ENCODE measurements at regions not wholly inside any gene's neighbourhood (a gene's known extent, or its start where the extent isn't known, plus 50 kb on each side); places are given as distances from the start of the nearest gene placed in this dataset.

DNA sequence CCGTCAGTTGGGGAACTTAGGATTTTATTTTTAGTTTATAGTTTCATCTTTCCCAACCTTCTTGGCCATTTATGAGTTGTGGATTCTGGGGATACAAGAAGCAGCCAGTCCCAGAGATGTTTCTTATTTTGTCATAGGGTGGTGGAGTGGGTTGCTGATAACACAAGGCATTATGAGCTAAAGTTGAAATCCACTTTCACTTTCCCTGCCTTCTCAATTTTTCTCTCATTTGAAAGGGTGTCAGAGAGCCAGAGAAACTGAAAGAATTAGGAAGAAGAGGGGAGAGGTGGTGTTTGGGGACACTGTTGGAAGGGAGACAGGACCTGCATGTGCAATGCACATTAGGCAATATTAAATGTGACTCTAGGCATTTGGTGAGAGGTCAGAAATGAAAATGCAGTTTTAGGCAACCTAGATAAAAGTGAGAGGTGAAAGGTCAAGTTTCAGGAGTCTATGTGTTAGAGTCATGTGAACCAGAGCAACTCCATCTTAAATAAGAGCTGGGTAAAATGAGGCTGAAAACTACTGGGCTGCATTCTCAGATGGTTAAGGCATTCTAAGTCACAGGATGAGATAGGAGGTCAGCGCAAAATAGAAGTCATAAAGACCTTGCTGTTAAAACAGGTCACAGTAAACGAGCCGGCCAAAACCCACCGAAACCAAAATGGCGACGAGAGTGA lies 71.1 kb upstream of the F3 start:
- no peak for DNase-seq
- CTCF ChIA-PET = no interaction called here
- Mint-ChIP-seq H3K27ac (no peak overlapping the region), H3K4me1 (ENCODE audit: low read depth) (no peaks in the 10 kb centered on the region), H3K9me3 (no peaks in the 10 kb centered on the region), H3K4me3 (no peak overlapping the region), H3K27me3 (ENCODE audit: low read depth) (no peaks in the 10 kb centered on the region), H3K36me3 (ENCODE audit: low read depth) (no peaks in the 10 kb centered on the region)
- intact Hi-C loops (cut with micrococcal nuclease) = no loop called here

DNA sequence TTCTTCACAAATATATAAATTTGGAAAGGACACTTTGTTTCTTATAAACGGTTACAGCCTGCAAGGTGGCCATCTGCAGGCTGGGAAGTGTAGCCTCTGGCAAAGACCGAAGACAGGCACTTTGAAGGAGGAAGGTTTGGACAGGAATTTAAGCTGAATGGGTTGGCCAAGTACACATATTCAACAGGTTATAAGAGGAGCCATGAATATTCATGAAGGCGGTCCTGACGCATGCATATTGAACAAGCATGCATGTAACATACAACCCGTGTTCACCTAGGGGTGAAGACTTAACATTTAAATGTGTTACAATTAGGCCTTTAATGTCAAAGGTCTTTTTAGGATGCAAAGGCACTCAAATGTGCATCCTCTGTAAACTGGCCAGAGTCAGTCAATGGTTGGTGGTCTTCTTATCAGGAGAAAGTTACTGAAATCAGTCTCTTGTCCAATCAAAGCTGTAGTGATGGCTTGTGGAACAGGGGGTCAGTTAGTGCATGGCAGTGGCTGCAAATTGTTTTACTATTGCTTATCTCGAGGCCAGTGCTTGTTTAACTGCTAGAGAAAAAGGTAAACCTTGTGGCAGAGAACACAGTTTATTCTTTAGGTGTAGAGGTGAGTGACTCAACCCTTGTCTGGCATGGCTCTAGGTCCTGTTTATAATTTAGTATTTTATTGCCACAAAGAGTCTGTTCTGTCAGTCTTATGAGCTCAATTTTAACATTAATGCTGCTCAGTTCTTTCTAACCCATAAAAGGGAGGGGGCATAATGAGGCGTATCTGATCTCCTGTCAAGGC lies 70.3 kb upstream of the F3 start:
- intact Hi-C loops (cut with micrococcal nuclease) = no loop called here
- Mint-ChIP-seq H3K9me3 (no peaks in the 10 kb centered on the region), H3K27ac (no peak overlapping the region), H3K4me1 (ENCODE audit: low read depth) (no peaks in the 10 kb centered on the region), H3K36me3 (ENCODE audit: low read depth) (no peaks in the 10 kb centered on the region), H3K4me3 (no peak overlapping the region), H3K27me3 (ENCODE audit: low read depth) (no peaks in the 10 kb centered on the region)
- CTCF ChIA-PET = interaction anchor here (0.6 kb wide), 2 partner anchors 114 to 597 kb away, joined by 3 to 4 read pairs; no protein-coding TSS in a partner anchor
- DNase-seq = no peak

DNA sequence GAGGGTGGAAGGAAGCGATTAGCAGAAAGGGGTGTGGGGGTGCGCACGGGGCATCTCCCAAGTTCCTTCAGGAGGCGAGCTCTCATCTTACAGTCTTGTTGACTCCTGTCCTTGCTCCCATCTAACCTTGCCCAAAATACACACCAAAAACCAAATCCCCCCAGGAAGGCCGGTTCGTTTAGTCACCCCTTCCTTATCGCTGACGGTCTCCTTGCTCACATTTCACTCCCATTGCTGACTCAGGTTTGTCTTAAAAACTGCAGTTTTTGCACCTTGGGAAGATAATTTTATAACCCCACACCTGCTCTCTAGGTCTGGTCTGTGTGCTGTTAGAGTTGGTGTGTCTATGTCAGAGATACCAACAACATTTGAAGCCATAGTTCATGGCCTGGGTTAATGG lies 68.1 kb upstream of the F3 start:
- Mint-ChIP-seq H3K4me1 (ENCODE audit: low read depth) (no peaks in the 10 kb centered on the region), H3K36me3 (ENCODE audit: low read depth) (no peaks in the 10 kb centered on the region), H3K27ac (no peak overlapping the region), H3K27me3 (ENCODE audit: low read depth) (peaks cover 2% of the 10 kb centered on the region), H3K9me3 (no peaks in the 10 kb centered on the region), H3K4me3 (no peak overlapping the region)
- intact Hi-C loops (cut with micrococcal nuclease) = no loop called here
- no peak for DNase-seq
- CTCF ChIA-PET = no interaction called here

DNA sequence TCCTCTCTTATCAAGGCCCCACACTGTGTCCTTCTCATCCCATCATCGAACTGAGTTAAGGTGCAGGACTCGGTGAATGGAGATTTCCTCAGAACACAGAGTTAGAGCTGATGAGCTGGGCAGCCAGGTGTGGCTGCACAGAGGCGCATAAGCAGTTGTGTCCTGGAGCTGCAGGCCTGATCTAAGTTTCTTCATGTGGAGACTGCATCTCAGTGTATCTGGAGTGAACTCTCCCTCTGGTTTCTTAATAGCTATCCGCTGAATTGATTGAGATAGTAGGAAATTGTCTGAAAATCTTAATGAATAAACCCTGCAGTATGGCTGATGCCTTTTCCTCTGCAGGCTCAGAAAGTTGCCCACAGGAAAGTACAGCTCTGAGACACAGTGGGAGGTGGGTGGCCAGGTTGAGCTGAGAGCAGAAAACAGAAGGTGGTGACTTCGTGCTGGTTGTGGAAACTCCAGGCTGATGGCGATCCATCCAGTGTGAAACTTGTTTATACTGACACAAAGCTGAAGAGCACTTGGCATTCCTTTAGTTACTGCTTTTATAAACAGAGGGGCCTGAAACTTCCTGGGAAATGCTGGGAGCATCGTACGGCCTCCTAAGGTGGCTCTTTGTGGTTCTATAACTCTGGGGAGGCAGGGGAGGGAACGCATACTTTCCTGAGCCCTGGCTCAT lies 67.4 kb upstream of the F3 start:
- no peaks in the 10 kb centered on the region for H3K9me3 Mint-ChIP-seq
- peaks cover 5% of the 10 kb centered on the region for H3K27me3 Mint-ChIP-seq (ENCODE audit: low read depth)
- CTCF ChIA-PET = no interaction called here
- H3K4me3 Mint-ChIP-seq = no peak overlapping the region
- no peak for DNase-seq
- intact Hi-C loops (cut with micrococcal nuclease) = no loop called here
- H3K4me1 Mint-ChIP-seq (ENCODE audit: low read depth) = no peaks in the 10 kb centered on the region
- no peaks in the 10 kb centered on the region for H3K36me3 Mint-ChIP-seq (ENCODE audit: low read depth)
- H3K27ac Mint-ChIP-seq = no peak overlapping the region

DNA sequence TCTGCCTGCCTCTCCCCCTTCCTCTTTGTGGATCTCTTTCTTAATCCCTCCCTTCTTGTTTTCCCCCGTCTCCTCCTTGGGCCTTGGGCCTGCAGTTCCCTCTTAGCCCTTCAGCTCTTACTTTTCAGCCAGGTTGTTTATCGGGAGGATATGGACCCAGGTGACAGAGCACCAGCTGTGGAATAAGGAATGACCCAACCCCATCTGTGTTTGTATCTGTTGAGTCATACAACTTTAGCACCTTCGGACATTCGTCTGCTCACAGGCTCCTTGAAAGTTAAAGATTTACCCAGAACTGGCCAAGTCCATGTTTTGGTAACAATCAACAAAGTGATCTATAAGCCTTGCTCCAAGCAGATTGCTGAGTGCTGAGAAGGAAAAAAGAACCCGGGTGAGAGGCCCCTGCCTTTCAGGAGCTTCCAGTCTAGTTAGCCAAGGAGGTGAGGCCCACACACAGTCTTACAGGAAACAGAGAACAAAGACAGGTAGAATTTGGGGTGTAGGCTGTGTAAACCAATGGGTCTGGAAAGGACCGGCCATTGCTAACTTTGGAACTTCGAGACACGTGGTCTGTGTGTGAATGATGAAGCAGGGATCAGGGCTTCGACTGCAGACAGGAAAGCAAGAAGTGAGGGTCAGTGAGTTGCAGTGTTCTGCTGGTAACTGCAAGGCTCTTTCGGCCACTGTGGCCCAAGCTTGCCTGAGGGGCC lies 66.7 kb upstream of the F3 start:
- Mint-ChIP-seq H3K36me3 (ENCODE audit: low read depth) (no peaks in the 10 kb centered on the region), H3K9me3 (no peaks in the 10 kb centered on the region), H3K27ac (no peak overlapping the region), H3K4me1 (ENCODE audit: low read depth) (no peaks in the 10 kb centered on the region), H3K27me3 (ENCODE audit: low read depth) (peaks cover 12% of the 10 kb centered on the region), H3K4me3 (no peak overlapping the region)
- intact Hi-C loops (cut with micrococcal nuclease) = no loop called here
- no peak for DNase-seq
- CTCF ChIA-PET = no interaction called here

DNA sequence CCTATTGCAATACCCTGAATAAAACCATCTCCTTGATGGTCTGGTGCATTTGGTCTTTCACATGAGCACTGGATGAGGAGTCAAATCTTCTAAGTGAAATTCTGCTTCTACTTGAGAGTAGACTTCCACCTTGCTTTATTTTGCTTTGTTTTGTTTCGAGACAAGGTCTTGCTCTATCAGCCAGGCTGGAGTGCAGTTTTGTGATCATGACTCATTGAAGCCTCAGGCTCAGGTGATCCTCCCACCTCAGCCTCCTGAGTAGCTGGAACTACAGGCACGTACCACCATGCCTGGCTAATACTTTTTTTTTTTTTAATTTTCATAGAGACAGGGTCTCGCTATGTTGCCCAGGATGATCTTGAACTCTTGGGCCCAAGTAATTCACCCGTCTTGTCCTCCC lies 65.8 kb upstream of the F3 start:
- H3K4me3 Mint-ChIP-seq = no peak overlapping the region
- H3K27me3 Mint-ChIP-seq (ENCODE audit: low read depth) = peaks cover 17% of the 10 kb centered on the region
- intact Hi-C loops (cut with micrococcal nuclease) = no loop called here
- no peak for DNase-seq
- H3K4me1 Mint-ChIP-seq (ENCODE audit: low read depth) = peaks cover 4% of the 10 kb centered on the region
- no peaks in the 10 kb centered on the region for H3K9me3 Mint-ChIP-seq
- H3K27ac Mint-ChIP-seq = no peak overlapping the region
- no peaks in the 10 kb centered on the region for H3K36me3 Mint-ChIP-seq (ENCODE audit: low read depth)
- CTCF ChIA-PET = no interaction called here

DNA sequence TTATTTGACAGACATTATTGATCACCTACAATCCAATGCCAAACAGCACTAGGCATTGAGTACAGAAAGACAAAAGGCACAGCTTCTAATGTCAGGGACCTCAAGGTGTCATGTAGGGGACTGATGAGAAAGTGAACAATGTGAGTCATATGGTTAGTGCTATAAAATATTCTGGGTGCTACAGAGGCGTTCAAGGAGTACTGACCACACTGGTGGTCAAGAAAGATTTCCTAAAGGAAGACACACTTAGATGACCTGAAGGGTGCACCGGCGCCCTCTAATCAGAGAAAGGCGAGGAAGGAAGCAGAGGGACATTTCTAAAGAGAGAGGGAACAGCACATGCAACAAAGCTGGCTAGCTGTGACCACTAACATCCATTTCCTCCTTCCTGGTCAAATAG lies 64.9 kb upstream of the F3 start:
- CTCF ChIA-PET = interaction anchor here (0.6 kb wide), 1 partner anchor 10 kb away, joined by 3 read pairs; no protein-coding TSS in a partner anchor

DNA sequence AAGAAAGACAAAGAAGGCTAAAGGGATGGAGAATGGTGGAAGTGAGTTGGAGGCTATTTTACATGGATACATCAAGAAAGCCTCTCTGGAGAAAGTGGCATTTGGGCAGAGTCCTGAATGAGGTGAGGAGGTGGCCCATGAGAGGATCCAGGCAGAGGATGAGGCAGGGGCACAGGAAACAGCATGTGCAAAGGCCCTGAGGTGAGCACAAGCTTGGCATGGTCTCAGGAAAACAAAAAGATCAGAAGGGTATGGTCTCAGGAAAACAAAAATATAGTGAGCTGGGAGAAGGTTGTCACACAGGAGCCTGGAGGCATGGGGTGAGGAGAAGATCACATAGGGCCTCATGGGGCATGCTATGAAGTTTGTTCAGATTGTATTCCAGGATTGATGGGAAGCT lies 62.1 kb upstream of the F3 start:
- H3K9me3 Mint-ChIP-seq = no peaks in the 10 kb centered on the region
- H3K27ac Mint-ChIP-seq = no peak overlapping the region
- intact Hi-C loops (cut with micrococcal nuclease) = no loop called here
- peaks cover 23% of the 10 kb centered on the region for H3K27me3 Mint-ChIP-seq (ENCODE audit: low read depth)
- no peak for DNase-seq
- H3K36me3 Mint-ChIP-seq (ENCODE audit: low read depth) = no peaks in the 10 kb centered on the region
- CTCF ChIA-PET = no interaction called here
- H3K4me1 Mint-ChIP-seq (ENCODE audit: low read depth) = peaks cover 7% of the 10 kb centered on the region
- no peak overlapping the region for H3K4me3 Mint-ChIP-seq

More for the DNA sequence above, 64.9 kb upstream of the F3 start:
- H3K4me1 Mint-ChIP-seq (ENCODE audit: low read depth) = peaks cover 7% of the 10 kb centered on the region
- H3K27ac Mint-ChIP-seq = no peak overlapping the region
- peaks cover 19% of the 10 kb centered on the region for H3K27me3 Mint-ChIP-seq (ENCODE audit: low read depth)
- H3K36me3 Mint-ChIP-seq (ENCODE audit: low read depth) = no peaks in the 10 kb centered on the region
- H3K4me3 Mint-ChIP-seq = no peak overlapping the region
- no peaks in the 10 kb centered on the region for H3K9me3 Mint-ChIP-seq
- no peak for DNase-seq
- intact Hi-C loops (cut with micrococcal nuclease) = no loop called here

DNA sequence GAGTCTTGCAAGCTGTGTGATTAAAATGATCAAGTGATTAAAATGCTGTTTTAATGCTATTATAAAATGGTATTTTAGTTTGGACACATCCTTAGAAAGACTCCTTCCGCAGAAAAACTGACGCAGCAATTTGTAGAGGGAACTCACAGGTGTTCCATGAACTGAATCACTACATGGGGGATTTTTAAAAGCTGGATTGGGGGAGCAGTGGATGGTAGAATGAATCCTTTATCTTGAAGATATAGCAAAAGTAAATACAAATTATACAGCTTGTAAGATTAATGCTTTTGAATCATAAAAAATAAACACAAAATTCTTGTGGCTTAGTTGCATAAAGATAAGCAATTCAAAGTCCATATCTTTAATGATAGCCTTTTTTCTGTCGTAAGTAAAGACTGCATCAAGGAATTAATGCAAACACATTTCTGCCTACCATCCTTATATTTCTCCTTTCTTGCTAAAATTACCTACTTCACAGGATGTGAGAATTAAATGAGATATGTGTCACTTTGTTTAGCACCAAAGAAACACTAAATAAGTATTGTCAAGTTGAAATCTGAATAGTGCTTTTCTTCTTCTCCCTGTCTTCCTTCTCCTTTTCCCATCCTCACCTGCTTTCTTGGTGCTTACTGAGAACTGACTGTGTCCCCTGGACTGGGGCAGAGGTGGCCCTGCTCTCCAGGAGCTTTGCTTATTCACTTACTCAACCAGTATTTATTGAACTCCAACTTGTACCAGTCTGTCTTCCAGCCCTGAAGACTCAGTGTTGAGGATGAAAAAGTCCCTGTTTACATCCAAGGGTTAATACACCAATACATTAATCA lies 61.5 kb upstream of the F3 start:
- CTCF ChIA-PET = no interaction called here
- H3K27me3 Mint-ChIP-seq (ENCODE audit: low read depth) = peaks cover 23% of the 10 kb centered on the region
- H3K4me1 Mint-ChIP-seq (ENCODE audit: low read depth) = peaks cover 7% of the 10 kb centered on the region
- DNase-seq = no peak
- no peak overlapping the region for H3K27ac Mint-ChIP-seq
- no peak overlapping the region for H3K4me3 Mint-ChIP-seq
- no peaks in the 10 kb centered on the region for H3K9me3 Mint-ChIP-seq
- H3K36me3 Mint-ChIP-seq (ENCODE audit: low read depth) = no peaks in the 10 kb centered on the region
- intact Hi-C loops (cut with micrococcal nuclease) = no loop called here

DNA sequence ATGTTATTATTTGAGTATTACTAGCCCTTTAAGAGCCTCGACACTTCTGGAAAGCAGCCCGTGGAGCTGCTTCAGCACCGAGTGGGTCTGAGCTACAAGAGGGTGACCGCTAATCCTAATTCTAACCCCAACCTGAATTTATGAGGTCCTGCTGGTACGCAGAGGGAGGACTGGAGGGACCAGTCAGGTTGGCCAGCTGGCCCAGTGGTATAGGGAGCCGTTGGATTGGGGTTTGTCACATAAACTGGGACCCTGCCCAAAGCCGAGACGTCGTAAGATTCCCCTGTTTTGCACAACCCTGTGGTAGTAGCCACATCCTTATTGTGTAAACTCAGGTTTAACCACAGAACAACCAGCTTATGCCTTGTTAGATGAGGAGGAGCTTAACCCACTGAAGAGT lies 60.8 kb upstream of the F3 start:
- CTCF ChIA-PET = no interaction called here
- Mint-ChIP-seq H3K4me3 (no peak overlapping the region), H3K27ac (no peak overlapping the region), H3K9me3 (no peaks in the 10 kb centered on the region), H3K36me3 (ENCODE audit: low read depth) (no peaks in the 10 kb centered on the region), H3K27me3 (ENCODE audit: low read depth) (peaks cover 23% of the 10 kb centered on the region), H3K4me1 (ENCODE audit: low read depth) (peaks cover 7% of the 10 kb centered on the region)
- no peak for DNase-seq
- intact Hi-C loops (cut with micrococcal nuclease) = no loop called here

DNA sequence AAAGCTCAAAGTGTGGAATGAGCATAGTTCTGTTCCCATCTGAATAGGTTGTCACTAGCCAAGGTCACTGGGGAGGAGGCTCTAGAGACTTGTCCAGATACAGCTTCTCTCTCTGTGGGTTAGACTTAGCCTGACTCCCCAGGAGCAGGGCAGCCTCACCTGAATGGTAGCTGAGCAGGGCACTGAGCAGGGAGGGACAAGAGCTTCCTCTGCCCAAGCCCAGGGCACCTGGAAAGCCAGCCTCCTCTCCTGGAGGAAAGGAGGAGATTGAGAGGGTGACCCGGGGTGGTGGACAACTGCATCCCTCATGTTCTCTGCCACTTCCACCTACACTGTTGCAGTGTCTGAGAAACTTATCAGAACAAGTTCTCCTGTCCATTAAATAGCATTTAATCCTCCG lies 59.0 kb upstream of the F3 start:
- Mint-ChIP-seq H3K27me3 (ENCODE audit: low read depth) (peaks cover 23% of the 10 kb centered on the region), H3K4me1 (ENCODE audit: low read depth) (peaks cover 7% of the 10 kb centered on the region), H3K36me3 (ENCODE audit: low read depth) (no peaks in the 10 kb centered on the region), H3K27ac (no peak overlapping the region), H3K4me3 (no peak overlapping the region), H3K9me3 (no peaks in the 10 kb centered on the region)
- CTCF ChIA-PET = no interaction called here
- intact Hi-C loops (cut with micrococcal nuclease) = no loop called here
- DNase-seq = no peak

All from activated naive CD4-positive, alpha-beta T cell treated with anti-CD3 and anti-CD28 coated beads for 36 hours (primary cell).